Neural progenitor cell (in vitro differentiated cells): ENCODE measurements at regions not wholly inside any gene's neighbourhood (a gene's known extent, or its start where the extent isn't known, plus 50 kb on each side); places are given as distances from the start of the nearest gene placed in this dataset.
A peak's percentile ranks its signal among the peaks of the same experiment; 100 is the strongest.
"Not testable (repeated sequence)": the region's sequence is repeated elsewhere in the genome, so short reads cannot be mapped to it uniquely, and the experiment has no call there.

Experiments used
- DNase-seq: peaks from one replicate; pipeline ENCODE4 v3.0.0-alpha.2; 2016; ENCODE audit warnings: low spot score
- H2AFZ ChIP-seq: fragments of 200-600 bp; sonication (generic); replicated peaks from 2 replicates; pipeline ENCODE4 v1.6.1; 2016; ENCODE audit warnings: antibody characterized with exemption
- H3F3A ChIP-seq: fragments of 200-600 bp; sonication (generic); 2 replicates; pipeline ENCODE4 v1.6.1; 2016; ENCODE audit warnings: antibody characterized with exemption, low read depth
- H3K27ac ChIP-seq: fragments of 200-600 bp; sonication (generic); 2 replicates; pipeline ENCODE4 v1.5.1; 2016; ENCODE audit warnings: mild to moderate bottlenecking
- H3K27me3 ChIP-seq: fragments of 200-600 bp; sonication (generic); 2 replicates; pipeline ENCODE4 v1.6.1; 2016; ENCODE audit warnings: mild to moderate bottlenecking, moderate library complexity
- H3K36me3 ChIP-seq: fragments of 200-600 bp; sonication (generic); 2 replicates; pipeline ENCODE4 v1.5.1; 2016
- H3K4me1 ChIP-seq: fragments of 200-600 bp; sonication (generic); 2 replicates; pipeline ENCODE4 v1.6.1; 2016; ENCODE audit warnings: mixed run types
- H3K4me2 ChIP-seq: fragments of 200-600 bp; sonication (generic); 2 replicates; pipeline ENCODE4 v1.6.1; 2016
- H3K4me3 ChIP-seq: fragments of 200-600 bp; sonication (generic); 2 replicates; pipeline ENCODE4 v1.5.1; 2016
- H3K79me2 ChIP-seq: fragments of 200-600 bp; sonication (generic); 2 replicates; pipeline ENCODE4 v1.6.1; 2016; ENCODE audit warnings: low read depth
- H3K9ac ChIP-seq: fragments of 200-600 bp; sonication (generic); 2 replicates; pipeline ENCODE4 v1.6.1; 2016
- H3K9me3 ChIP-seq: fragments of 200-600 bp; sonication (generic); 2 replicates; pipeline ENCODE4 v1.5.1; 2016; ENCODE audit warnings: low read depth
- H4K20me1 ChIP-seq: fragments of 200-600 bp; sonication (generic); 2 replicates; pipeline ENCODE4 v1.6.1; 2016; ENCODE audit warnings: low read depth
- H3K27ac Mint-ChIP-seq: 3 replicates; pipeline ENCODE4 v1.8.0; 2021; ENCODE audit warnings: mixed read lengths
- H3K27me3 Mint-ChIP-seq: 2 replicates; pipeline ENCODE4 v1.8.0; 2022; ENCODE audit warnings: low read depth, mild to moderate bottlenecking, inconsistent platforms, moderate library complexity, mixed read lengths; ENCODE audit not compliant: insufficient read depth
- H3K36me3 Mint-ChIP-seq: 3 replicates; pipeline ENCODE4 v1.8.0; 2021; ENCODE audit warnings: mixed read lengths
- H3K4me1 Mint-ChIP-seq: 3 replicates; pipeline ENCODE4 v1.8.0; 2021; ENCODE audit warnings: mixed read lengths
- H3K4me3 Mint-ChIP-seq: 3 replicates; pipeline ENCODE4 v1.8.0; 2021; ENCODE audit warnings: mild to moderate bottlenecking, moderate library complexity, mixed read lengths
- H3K9me3 Mint-ChIP-seq: 3 replicates; pipeline ENCODE4 v1.8.0; 2020; ENCODE audit warnings: mixed read lengths
- EZH2 ChIP-seq: fragments of 200-600 bp; sonication (generic); IDR thresholded peaks from 2 replicates; pipeline ENCODE4 v1.6.1; 2017; ENCODE audit warnings: antibody characterized with exemption, mild to moderate bottlenecking, moderate library complexity
- EZH2phosphoT487 ChIP-seq: fragments of 200-600 bp; sonication (generic); IDR thresholded peaks from 2 replicates; pipeline ENCODE4 v1.6.1; 2017; ENCODE audit warnings: antibody characterized with exemption
- TF ChIP-seq, protein P1 (sequence below): fragments of 200-600 bp; sonication (generic); IDR thresholded peaks from 2 replicates; pipeline ENCODE4 v1.5.1; 2017; ENCODE audit warnings: antibody characterized with exemption, mild to moderate bottlenecking

DNA sequence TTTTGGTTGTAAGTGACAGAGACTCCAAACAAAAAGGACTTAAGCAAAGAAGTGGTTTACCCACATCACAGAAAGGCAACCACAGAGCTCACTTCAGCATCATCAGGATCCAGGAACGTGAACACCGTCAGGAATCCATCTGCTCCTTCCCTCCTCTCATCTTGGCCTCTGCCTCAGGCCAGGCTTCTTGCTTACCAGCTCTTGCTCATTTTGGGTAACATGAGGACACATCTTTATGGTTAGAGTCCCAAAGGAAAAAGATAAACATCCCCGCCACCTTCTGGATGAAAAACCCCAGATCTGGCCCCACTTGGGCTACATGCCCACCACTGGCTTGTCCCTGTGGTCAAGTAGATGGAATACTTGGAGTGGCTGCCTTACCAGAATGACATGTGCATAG, 176.8 kb upstream of the RPL34 start:
- no peak overlapping the region for H3K4me3 Mint-ChIP-seq
- no peak overlapping the region for H3K27ac Mint-ChIP-seq
- TF ChIP-seq EZH2 = no peak
- TF ChIP-seq, protein P1, sequence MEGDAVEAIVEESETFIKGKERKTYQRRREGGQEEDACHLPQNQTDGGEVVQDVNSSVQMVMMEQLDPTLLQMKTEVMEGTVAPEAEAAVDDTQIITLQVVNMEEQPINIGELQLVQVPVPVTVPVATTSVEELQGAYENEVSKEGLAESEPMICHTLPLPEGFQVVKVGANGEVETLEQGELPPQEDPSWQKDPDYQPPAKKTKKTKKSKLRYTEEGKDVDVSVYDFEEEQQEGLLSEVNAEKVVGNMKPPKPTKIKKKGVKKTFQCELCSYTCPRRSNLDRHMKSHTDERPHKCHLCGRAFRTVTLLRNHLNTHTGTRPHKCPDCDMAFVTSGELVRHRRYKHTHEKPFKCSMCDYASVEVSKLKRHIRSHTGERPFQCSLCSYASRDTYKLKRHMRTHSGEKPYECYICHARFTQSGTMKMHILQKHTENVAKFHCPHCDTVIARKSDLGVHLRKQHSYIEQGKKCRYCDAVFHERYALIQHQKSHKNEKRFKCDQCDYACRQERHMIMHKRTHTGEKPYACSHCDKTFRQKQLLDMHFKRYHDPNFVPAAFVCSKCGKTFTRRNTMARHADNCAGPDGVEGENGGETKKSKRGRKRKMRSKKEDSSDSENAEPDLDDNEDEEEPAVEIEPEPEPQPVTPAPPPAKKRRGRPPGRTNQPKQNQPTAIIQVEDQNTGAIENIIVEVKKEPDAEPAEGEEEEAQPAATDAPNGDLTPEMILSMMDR = no peak
- no peak for TF ChIP-seq EZH2phosphoT487
- Histone ChIP-seq H3K79me2 (no peaks in the 10 kb centered on the region), H3K36me3 (no peaks in the 10 kb centered on the region), H3K4me2 (no peak overlapping the region), H2AFZ (no peak overlapping the region), H3K9ac (no peak overlapping the region), H3K27ac (no peak overlapping the region), H3K9me3 (no peaks in the 10 kb centered on the region), H3K27me3 (no peaks in the 10 kb centered on the region), H3F3A (no peaks in the 10 kb centered on the region), H3K4me3 (no peak overlapping the region), H4K20me1 (no peaks in the 10 kb centered on the region), H3K4me1 (no peaks in the 10 kb centered on the region)
- H3K4me1 Mint-ChIP-seq = no peaks in the 10 kb centered on the region
- peaks cover 4% of the 10 kb centered on the region for H3K27me3 Mint-ChIP-seq
- peaks cover 4% of the 10 kb centered on the region for H3K36me3 Mint-ChIP-seq
- H3K9me3 Mint-ChIP-seq = peaks cover 12% of the 10 kb centered on the region
- no peak for DNase-seq

GRCh38 chr4:108433832-108434231, 186.5 kb upstream of the RPL34 start:
- H3F3A ChIP-seq = no peaks in the 10 kb centered on the region
- Mint-ChIP-seq H3K9me3 (peaks cover 10% of the 10 kb centered on the region), H3K4me3 (no peak overlapping the region), H3K27me3 (no peaks in the 10 kb centered on the region), H3K27ac (peak overlapping the region; percentile 36), H3K4me1 (peaks cover 3% of the 10 kb centered on the region), H3K36me3 (no peaks in the 10 kb centered on the region)
- no peak overlapping the region for H3K27ac ChIP-seq
- H3K4me3 ChIP-seq = no peak overlapping the region
- H4K20me1 ChIP-seq = no peaks in the 10 kb centered on the region
- no peak overlapping the region for H3K4me2 ChIP-seq
- no peak for TF ChIP-seq EZH2
- TF ChIP-seq, protein P1 = no peak
- H3K9me3 ChIP-seq = no peaks in the 10 kb centered on the region
- no peaks in the 10 kb centered on the region for H3K4me1 ChIP-seq
- H3K27me3 ChIP-seq = no peaks in the 10 kb centered on the region
- DNase-seq = no peak
- no peak overlapping the region for H3K9ac ChIP-seq
- no peak overlapping the region for H2AFZ ChIP-seq
- no peaks in the 10 kb centered on the region for H3K79me2 ChIP-seq
- no peaks in the 10 kb centered on the region for H3K36me3 ChIP-seq

- H3K27me3 Mint-ChIP-seq, H3K27me3 ChIP-seq, H3K9me3 Mint-ChIP-seq, H3K9me3 ChIP-seq, H3K36me3 ChIP-seq, H3K4me3 Mint-ChIP-seq, H3K4me1 ChIP-seq, H3F3A ChIP-seq, H3K4me2 ChIP-seq, DNase-seq, H3K4me1 Mint-ChIP-seq, H3K4me3 ChIP-seq, H3K27ac ChIP-seq, H4K20me1 ChIP-seq, H3K79me2 ChIP-seq, H3K36me3 Mint-ChIP-seq, H3K9ac ChIP-seq, H2AFZ ChIP-seq: not testable (repeated sequence)
- H3K27ac Mint-ChIP-seq = peak overlapping the region; percentile 36
These were observed 187.0 kb upstream of the RPL34 start for GRCh38 chr4:108433394-108433793.

- no peaks in the 10 kb centered on the region for H4K20me1 ChIP-seq
- Mint-ChIP-seq H3K9me3 (peaks cover 7% of the 10 kb centered on the region), H3K27ac (no peak overlapping the region), H3K4me3 (no peak overlapping the region), H3K4me1 (peaks cover 3% of the 10 kb centered on the region), H3K27me3 (no peaks in the 10 kb centered on the region), H3K36me3 (no peaks in the 10 kb centered on the region)
- H3K36me3 ChIP-seq = no peaks in the 10 kb centered on the region
- H3K27me3 ChIP-seq = no peaks in the 10 kb centered on the region
- no peak overlapping the region for H3K9ac ChIP-seq
- H3K4me2 ChIP-seq = no peak overlapping the region
- H3K4me3 ChIP-seq = no peak overlapping the region
- no peaks in the 10 kb centered on the region for H3K4me1 ChIP-seq
- no peak for TF ChIP-seq EZH2phosphoT487
- TF ChIP-seq, protein P1 = no peak
- TF ChIP-seq EZH2 = no peak
- no peak for DNase-seq
- H3F3A ChIP-seq = no peaks in the 10 kb centered on the region
- H3K79me2 ChIP-seq = no peaks in the 10 kb centered on the region
- H2AFZ ChIP-seq = no peak overlapping the region
- H3K27ac ChIP-seq = no peak overlapping the region
- H3K9me3 ChIP-seq = no peaks in the 10 kb centered on the region
These were observed 188.0 kb upstream of the RPL34 start for GRCh38 chr4:108432418-108432817.
